Subcutaneous abdominal adipose tissue (tissue), 5 donors: ENCODE measurements at regions not wholly inside any gene's neighbourhood (a gene's known extent, or its start where the extent isn't known, plus 50 kb on each side); places are given as distances from the start of the nearest gene placed in this dataset.

Experiments used
- H3K27ac ChIP-seq: one replicate; pipeline ENCODE4 v1.7.0; 2013; ENCODE audit warnings: low read depth, mild to moderate bottlenecking, inconsistent platforms, low read length, moderate library complexity
- H3K27me3 ChIP-seq, 5 donors: one replicate each; pipeline ENCODE4 v1.7.0; 2013; ENCODE audit warnings: low read length in 5 of 5, inconsistent platforms in 1 of 5; ENCODE audit not compliant: control insufficient read depth in 5 of 5, insufficient read depth in 4 of 5
- H3K36me3 ChIP-seq, 5 donors: one replicate each; pipeline ENCODE4 v1.7.0; 2013; ENCODE audit warnings: low read length in 5 of 5; ENCODE audit not compliant: control insufficient read depth in 5 of 5, insufficient read depth in 5 of 5
- H3K4me1 ChIP-seq, 5 donors: one replicate each; pipeline ENCODE4 v1.7.0; 2013; ENCODE audit warnings: low read length in 5 of 5, mild to moderate bottlenecking in 3 of 5, moderate library complexity in 1 of 5; ENCODE audit not compliant: control insufficient read depth in 5 of 5, insufficient read depth in 5 of 5
- H3K4me3 ChIP-seq, 5 donors: one replicate each; pipeline ENCODE4 v1.7.0; 2013; ENCODE audit warnings: low read length in 5 of 5, low read depth in 1 of 5
- H3K9ac ChIP-seq, 5 donors: one replicate each; pipeline ENCODE4 v1.7.0; 2013; ENCODE audit warnings: low read length in 5 of 5, mild to moderate bottlenecking in 4 of 5, moderate library complexity in 3 of 5
- H3K9me3 ChIP-seq, 5 donors: one replicate each; pipeline ENCODE4 v1.7.0; 2013; ENCODE audit warnings: low read length in 5 of 5; ENCODE audit not compliant: control insufficient read depth in 5 of 5
- donor health status: healthy.
- donor health status: healthy.
- donor health status: healthy.
- donor health status: healthy.
- donor health status: healthy.

GRCh38 chr14:76694106-76694505 lies 67.2 kb upstream of the VASH1 start:
- no peaks in the 10 kb centered on the region for H3K27me3 ChIP-seq
- H3K9me3 ChIP-seq, result no peaks in the 10 kb centered on the region
- H3K9ac ChIP-seq, result no peak overlapping the region
- H3K27ac ChIP-seq, result no peak overlapping the region
- H3K4me1 ChIP-seq, result no peaks in the 10 kb centered on the region
- no peak overlapping the region for H3K4me3 ChIP-seq
- H3K36me3 ChIP-seq, result no peaks in the 10 kb centered on the region

- no peaks in the 10 kb centered on the region for H3K36me3 ChIP-seq
These were observed 65.9 kb upstream of the VASH1 start for GRCh38 chr14:76695263-76695920.

GRCh38 chr14:76696361-76696760 lies 64.9 kb upstream of the VASH1 start:
- no peaks in the 10 kb centered on the region for H3K36me3 ChIP-seq
- no peaks in the 10 kb centered on the region for H3K27me3 ChIP-seq
- H3K4me3 ChIP-seq, result no peak overlapping the region

More at GRCh38 chr14:76695263-76695920, 65.9 kb upstream of the VASH1 start:
- Histone ChIP-seq H3K27ac (no peak overlapping the region), H3K4me1 (no peaks in the 10 kb centered on the region), H3K9me3 (no peaks in the 10 kb centered on the region), H3K27me3 (no peaks in the 10 kb centered on the region), H3K4me3 (no peak overlapping the region), H3K9ac (no peak overlapping the region)

GRCh38 chr14:76696791-76697190 lies 64.5 kb upstream of the VASH1 start:
- no peaks in the 10 kb centered on the region for H3K36me3 ChIP-seq
- no peaks in the 10 kb centered on the region for H3K4me1 ChIP-seq
- H3K27ac ChIP-seq, result no peak overlapping the region
- no peaks in the 10 kb centered on the region for H3K27me3 ChIP-seq
- H3K4me3 ChIP-seq, result no peak overlapping the region
- no peak overlapping the region for H3K9ac ChIP-seq
- no peaks in the 10 kb centered on the region for H3K9me3 ChIP-seq

More at GRCh38 chr14:76696361-76696760, 64.9 kb upstream of the VASH1 start:
- no peak overlapping the region for H3K9ac ChIP-seq
- no peaks in the 10 kb centered on the region for H3K9me3 ChIP-seq
- H3K4me1 ChIP-seq, result no peaks in the 10 kb centered on the region
- no peak overlapping the region for H3K27ac ChIP-seq

GRCh38 chr14:76697246-76697905 lies 63.9 kb upstream of the VASH1 start:
- H3K27ac ChIP-seq, result no peak overlapping the region
- no peak overlapping the region for H3K9ac ChIP-seq
- no peaks in the 10 kb centered on the region for H3K27me3 ChIP-seq
- H3K36me3 ChIP-seq, result no peaks in the 10 kb centered on the region
- no peaks in the 10 kb centered on the region for H3K9me3 ChIP-seq
- H3K4me1 ChIP-seq, result no peaks in the 10 kb centered on the region
- no peak overlapping the region for H3K4me3 ChIP-seq

GRCh38 chr14:76698191-76698590 lies 63.1 kb upstream of the VASH1 start:
- Histone ChIP-seq H3K9me3 (no peaks in the 10 kb centered on the region), H3K9ac (no peak overlapping the region), H3K4me3 (no peak overlapping the region), H3K4me1 (no peaks in the 10 kb centered on the region), H3K27me3 (no peaks in the 10 kb centered on the region), H3K36me3 (no peaks in the 10 kb centered on the region), H3K27ac (no peak overlapping the region)

GRCh38 chr14:76698631-76699030 lies 62.6 kb upstream of the VASH1 start:
- Histone ChIP-seq H3K27me3 (no peaks in the 10 kb centered on the region), H3K4me1 (no peaks in the 10 kb centered on the region), H3K27ac (no peak overlapping the region), H3K9ac (no peak overlapping the region), H3K9me3 (no peaks in the 10 kb centered on the region), H3K4me3 (no peak overlapping the region), H3K36me3 (no peaks in the 10 kb centered on the region)

GRCh38 chr14:76699209-76699938 lies 61.9 kb upstream of the VASH1 start:
- Histone ChIP-seq H3K4me1 (no peaks in the 10 kb centered on the region), H3K27ac (no peak overlapping the region), H3K9ac (no peak overlapping the region), H3K36me3 (no peaks in the 10 kb centered on the region), H3K27me3 (no peaks in the 10 kb centered on the region), H3K4me3 (no peak overlapping the region), H3K9me3 (no peaks in the 10 kb centered on the region)

- no peak overlapping the region for H3K27ac ChIP-seq
- no peaks in the 10 kb centered on the region for H3K36me3 ChIP-seq
- H3K9ac ChIP-seq, result no peak overlapping the region
- no peaks in the 10 kb centered on the region for H3K27me3 ChIP-seq
- H3K4me3 ChIP-seq, result no peak overlapping the region
- no peaks in the 10 kb centered on the region for H3K9me3 ChIP-seq
- no peaks in the 10 kb centered on the region for H3K4me1 ChIP-seq
These were observed 61.2 kb upstream of the VASH1 start for GRCh38 chr14:76699939-76700590.

- Histone ChIP-seq H3K27ac (no peak overlapping the region), H3K9me3 (no peaks in the 10 kb centered on the region), H3K4me3 (no peak overlapping the region), H3K4me1 (no peaks in the 10 kb centered on the region), H3K9ac (no peak overlapping the region), H3K27me3 (no peaks in the 10 kb centered on the region), H3K36me3 (no peaks in the 10 kb centered on the region)
These were observed 59.8 kb upstream of the VASH1 start for GRCh38 chr14:76701436-76701835.
